ENCODE measurements at regions not wholly inside any gene's neighbourhood (a gene's known extent, or its start where the extent isn't known, plus 50 kb on each side); places are given as distances from the start of the nearest gene placed in this dataset.
A peak's percentile ranks its signal among the peaks of the same experiment; 100 is the strongest.
"Not testable (repeated sequence)": the region's sequence is repeated elsewhere in the genome, so short reads cannot be mapped to it uniquely, and the experiment has no call there.

GRCh38 chr3:181932039-181932438 lies 220.3 kb downstream of the SOX2 start:
- no peaks in the 10 kb centered on the region for H3K27me3 Mint-ChIP-seq
- H3K27ac Mint-ChIP-seq = peak overlapping the region; percentile 50
- H3K9me3 Mint-ChIP-seq (ENCODE audit: low read depth) = peaks cover 4% of the 10 kb centered on the region
- DNase-seq (ENCODE audit: low spot score, unreplicated experiment) = no peak
- H3K36me3 Mint-ChIP-seq (ENCODE audit: insufficient read depth) = peaks cover under 1% of the 10 kb centered on the region
- peaks cover 5% of the 10 kb centered on the region for H3K4me1 Mint-ChIP-seq (ENCODE audit: low read depth)
- no peak overlapping the region for H3K4me3 Mint-ChIP-seq (ENCODE audit: low read depth)
- TF ChIP-seq CTCF (IDR thresholded peaks at IDR 0.05; ENCODE audit: unreplicated experiment) = no peak

DNA sequence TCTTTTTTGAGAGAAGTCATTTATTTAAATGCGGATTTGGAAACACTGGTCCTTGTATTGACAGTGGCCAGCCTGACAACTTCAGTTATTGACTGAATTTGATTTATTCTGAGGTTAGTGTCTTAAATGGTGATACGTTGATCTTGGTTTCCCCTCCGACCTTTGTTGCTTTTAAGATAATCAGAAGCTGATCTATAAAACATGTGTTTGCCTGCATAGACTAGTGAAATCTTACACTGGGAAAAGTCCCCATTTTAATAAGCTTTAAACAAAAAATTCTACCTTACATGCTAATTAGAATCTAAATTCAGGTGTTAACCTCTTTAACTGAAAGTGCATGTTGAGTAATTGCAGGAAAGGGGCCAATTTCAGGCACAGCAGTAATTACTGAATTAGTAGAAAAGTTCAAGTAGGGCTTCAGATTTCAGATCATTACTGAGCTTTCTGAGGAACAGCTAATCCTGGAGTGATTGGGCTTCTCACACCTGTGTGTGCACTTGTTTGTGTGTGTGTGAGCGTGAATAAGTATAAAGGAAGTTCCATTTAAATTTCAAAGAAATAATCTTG lies 221.4 kb downstream of the SOX2 start:
- H3K27ac Mint-ChIP-seq = no peak overlapping the region
- no peaks in the 10 kb centered on the region for H3K36me3 Mint-ChIP-seq (ENCODE audit: insufficient read depth)
- no peak overlapping the region for H3K4me3 Mint-ChIP-seq (ENCODE audit: low read depth)

DNA sequence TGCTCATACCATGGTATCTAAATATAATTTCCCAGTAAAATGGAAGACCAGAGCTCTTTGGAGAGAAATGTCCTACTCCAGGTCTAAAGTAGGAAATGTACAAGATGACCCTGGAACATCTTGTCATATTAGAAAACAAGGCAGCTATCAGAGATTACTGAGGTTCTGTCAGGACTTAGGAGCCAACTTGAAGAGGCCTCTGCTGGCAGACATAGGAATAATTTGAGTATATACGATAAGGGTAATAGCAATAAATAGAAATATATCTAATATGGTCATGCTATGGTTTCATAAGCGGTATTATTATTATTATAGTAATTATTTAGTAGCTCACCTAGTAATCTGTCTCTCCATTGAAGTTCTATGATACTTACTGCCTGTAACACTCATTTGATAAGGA lies 224.2 kb downstream of the SOX2 start:
- Mint-ChIP-seq H3K4me3 (ENCODE audit: low read depth) (no peak overlapping the region), H3K27me3 (no peaks in the 10 kb centered on the region), H3K9me3 (ENCODE audit: low read depth) (no peaks in the 10 kb centered on the region), H3K4me1 (ENCODE audit: low read depth) (peaks cover 10% of the 10 kb centered on the region), H3K36me3 (ENCODE audit: insufficient read depth) (no peaks in the 10 kb centered on the region), H3K27ac (no peak overlapping the region)
- no peak for DNase-seq (ENCODE audit: low spot score, unreplicated experiment)
- TF ChIP-seq CTCF (IDR thresholded peaks at IDR 0.05; ENCODE audit: unreplicated experiment) = no peak

More for the DNA sequence above, 221.4 kb downstream of the SOX2 start:
- no peak for DNase-seq (ENCODE audit: low spot score, unreplicated experiment)
- Mint-ChIP-seq H3K27me3 (no peaks in the 10 kb centered on the region), H3K9me3 (ENCODE audit: low read depth) (peaks cover 1% of the 10 kb centered on the region), H3K4me1 (ENCODE audit: low read depth) (peaks cover 5% of the 10 kb centered on the region)
- TF ChIP-seq CTCF (IDR thresholded peaks at IDR 0.05; ENCODE audit: unreplicated experiment) = no peak

- H3K9me3 Mint-ChIP-seq (ENCODE audit: low read depth) = no peaks in the 10 kb centered on the region
- no peak for DNase-seq (ENCODE audit: low spot score, unreplicated experiment)
- H3K27ac Mint-ChIP-seq = no peak overlapping the region
- peaks cover 16% of the 10 kb centered on the region for H3K4me1 Mint-ChIP-seq (ENCODE audit: low read depth)
- TF ChIP-seq CTCF (IDR thresholded peaks at IDR 0.05; ENCODE audit: unreplicated experiment) = no peak
- H3K36me3 Mint-ChIP-seq (ENCODE audit: insufficient read depth) = no peaks in the 10 kb centered on the region
- peaks cover 7% of the 10 kb centered on the region for H3K27me3 Mint-ChIP-seq
- H3K4me3 Mint-ChIP-seq (ENCODE audit: low read depth) = no peak overlapping the region
Observed at GRCh38 chr3:181936774-181937173, 225.0 kb downstream of the SOX2 start.

DNA sequence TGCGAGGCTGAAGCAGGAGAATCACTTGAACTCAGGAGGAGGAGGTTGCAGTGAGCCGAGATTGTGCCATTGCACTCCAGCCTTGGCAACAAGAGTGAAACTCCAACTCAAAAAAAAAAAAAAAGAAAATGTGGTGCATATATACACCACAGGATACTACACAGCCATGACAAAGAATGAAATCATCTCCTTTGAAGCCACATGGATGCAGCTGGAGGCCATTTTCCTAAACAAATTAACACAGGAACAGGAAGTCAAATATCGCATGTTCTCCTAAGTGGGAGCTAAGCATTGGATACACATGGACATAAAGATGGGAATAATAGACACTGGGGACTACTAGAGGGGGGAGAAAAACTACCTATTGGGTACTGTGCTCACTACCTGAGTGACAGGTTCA lies 226.9 kb downstream of the SOX2 start:
- H3K4me1 Mint-ChIP-seq (ENCODE audit: low read depth) = peaks cover 29% of the 10 kb centered on the region
- H3K27me3 Mint-ChIP-seq = peaks cover 14% of the 10 kb centered on the region
- H3K27ac Mint-ChIP-seq; DNase-seq (ENCODE audit: low spot score, unreplicated experiment); H3K9me3 Mint-ChIP-seq (ENCODE audit: low read depth); H3K36me3 Mint-ChIP-seq (ENCODE audit: insufficient read depth); H3K4me3 Mint-ChIP-seq (ENCODE audit: low read depth): not testable (repeated sequence)

- H3K4me3 Mint-ChIP-seq (ENCODE audit: low read depth) = no peak overlapping the region
- peaks cover 34% of the 10 kb centered on the region for H3K4me1 Mint-ChIP-seq (ENCODE audit: low read depth)
- no peaks in the 10 kb centered on the region for H3K36me3 Mint-ChIP-seq (ENCODE audit: insufficient read depth)
- H3K9me3 Mint-ChIP-seq (ENCODE audit: low read depth) = no peaks in the 10 kb centered on the region
- H3K27me3 Mint-ChIP-seq = peaks cover 14% of the 10 kb centered on the region
- no peak for TF ChIP-seq CTCF (IDR thresholded peaks at IDR 0.05; ENCODE audit: unreplicated experiment)
- DNase-seq (ENCODE audit: low spot score, unreplicated experiment) = no peak
- no peak overlapping the region for H3K27ac Mint-ChIP-seq
Observed at GRCh38 chr3:181940703-181941102, 229.0 kb downstream of the SOX2 start.

Measured in progenitor cell of endocrine pancreas (in vitro differentiated cells).